ENCODE measurements at regions not wholly inside any gene's neighbourhood (a gene's known extent, or its start where the extent isn't known, plus 50 kb on each side); places are given as distances from the start of the nearest gene placed in this dataset.

DNA sequence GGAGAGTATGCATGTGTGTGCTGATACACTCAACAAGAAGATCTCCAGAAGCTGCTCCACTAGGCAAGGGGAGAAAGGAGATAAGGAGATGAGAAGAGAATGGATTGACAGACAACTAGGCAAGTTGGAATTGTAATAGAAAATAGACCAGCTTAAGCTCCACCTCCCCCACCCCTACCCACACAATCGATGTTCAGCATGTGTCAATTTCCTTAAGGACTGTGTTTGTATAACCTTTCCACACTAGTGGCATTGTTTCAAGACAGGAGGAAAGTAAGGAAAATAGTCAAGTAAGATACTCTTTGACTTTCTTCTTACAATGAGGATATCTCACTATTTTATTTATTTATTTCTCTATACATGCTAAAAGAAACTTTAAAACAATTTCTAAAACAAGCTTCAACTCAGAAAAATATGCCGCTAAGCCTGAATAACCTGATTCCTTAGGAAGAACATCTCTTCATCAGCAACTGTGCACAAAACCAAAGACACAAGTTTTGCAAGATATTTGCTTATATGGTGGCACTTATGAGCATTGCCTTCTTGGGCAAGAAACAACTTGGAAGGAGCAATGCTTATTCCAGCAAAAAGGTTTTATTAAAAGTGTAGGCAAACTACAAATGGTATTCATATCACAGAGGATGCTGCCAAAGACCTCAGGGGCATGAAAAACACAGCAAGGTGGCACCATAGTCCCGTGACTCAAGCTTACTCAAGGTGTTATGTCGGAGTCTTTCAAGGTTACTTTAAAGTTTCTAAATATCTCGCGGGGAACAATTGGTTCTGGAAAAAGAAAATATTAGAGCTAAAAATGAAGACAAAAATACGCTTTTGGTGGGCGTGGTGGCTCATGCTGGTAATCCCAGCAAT lies 249.1 kb downstream of the COL12A1 start:
- H3K4me3 ChIP-seq (ENCODE audit: low read depth, low read length): no peak overlapping the region
- TF ChIP-seq, protein P1, sequence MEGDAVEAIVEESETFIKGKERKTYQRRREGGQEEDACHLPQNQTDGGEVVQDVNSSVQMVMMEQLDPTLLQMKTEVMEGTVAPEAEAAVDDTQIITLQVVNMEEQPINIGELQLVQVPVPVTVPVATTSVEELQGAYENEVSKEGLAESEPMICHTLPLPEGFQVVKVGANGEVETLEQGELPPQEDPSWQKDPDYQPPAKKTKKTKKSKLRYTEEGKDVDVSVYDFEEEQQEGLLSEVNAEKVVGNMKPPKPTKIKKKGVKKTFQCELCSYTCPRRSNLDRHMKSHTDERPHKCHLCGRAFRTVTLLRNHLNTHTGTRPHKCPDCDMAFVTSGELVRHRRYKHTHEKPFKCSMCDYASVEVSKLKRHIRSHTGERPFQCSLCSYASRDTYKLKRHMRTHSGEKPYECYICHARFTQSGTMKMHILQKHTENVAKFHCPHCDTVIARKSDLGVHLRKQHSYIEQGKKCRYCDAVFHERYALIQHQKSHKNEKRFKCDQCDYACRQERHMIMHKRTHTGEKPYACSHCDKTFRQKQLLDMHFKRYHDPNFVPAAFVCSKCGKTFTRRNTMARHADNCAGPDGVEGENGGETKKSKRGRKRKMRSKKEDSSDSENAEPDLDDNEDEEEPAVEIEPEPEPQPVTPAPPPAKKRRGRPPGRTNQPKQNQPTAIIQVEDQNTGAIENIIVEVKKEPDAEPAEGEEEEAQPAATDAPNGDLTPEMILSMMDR (conservative IDR thresholded peaks at IDR 0.05; ENCODE audit: low read depth, low read length): no peak
- DNase-seq (ENCODE audit: low read depth): no peak

DNA sequence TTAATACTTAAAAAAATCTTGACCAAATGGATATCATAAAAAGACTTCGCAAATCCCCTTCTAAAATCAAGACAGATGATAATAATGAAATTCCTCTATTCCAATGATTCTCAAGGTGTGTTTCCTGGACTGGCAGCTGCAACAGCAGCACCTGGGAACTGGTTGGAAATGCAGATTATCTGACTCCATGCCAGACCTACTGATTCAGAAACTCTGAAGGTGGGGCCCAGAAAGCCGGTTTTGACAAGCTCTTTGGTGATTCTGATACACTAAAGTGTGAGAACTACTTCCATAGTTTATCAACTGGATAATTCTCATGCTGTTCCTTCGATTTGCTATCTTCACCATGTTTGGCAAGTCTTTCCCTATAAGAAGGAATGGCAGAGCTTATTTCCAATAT lies 252.1 kb downstream of the COL12A1 start:
- no peak overlapping the region for H3K4me3 ChIP-seq (ENCODE audit: low read depth, low read length)
- DNase-seq (ENCODE audit: low read depth): no peak
- TF ChIP-seq, protein P1 (conservative IDR thresholded peaks at IDR 0.05; ENCODE audit: low read depth, low read length): no peak

DNA sequence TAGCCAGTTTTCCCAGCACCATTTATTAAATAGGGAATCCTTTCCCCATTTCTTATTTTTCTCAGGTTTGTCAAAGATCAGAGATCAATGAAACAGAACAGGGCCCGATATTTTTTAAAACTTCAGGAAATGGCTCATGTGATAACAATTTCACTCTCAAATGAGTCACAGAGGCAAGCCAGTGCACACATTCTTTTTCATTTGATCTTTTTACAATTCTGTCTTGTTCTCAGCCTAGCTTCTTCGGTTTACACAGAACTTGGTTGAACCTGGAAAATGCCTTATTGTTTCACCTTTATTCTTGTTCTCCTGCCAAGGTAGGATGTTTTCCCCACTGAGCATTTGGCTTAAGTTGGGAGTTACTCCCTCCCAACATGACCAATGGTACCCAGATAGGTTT lies 258.9 kb downstream of the COL12A1 start:
- no peak overlapping the region for H3K4me3 ChIP-seq (ENCODE audit: low read depth, low read length)
- TF ChIP-seq, protein P1 (conservative IDR thresholded peaks at IDR 0.05; ENCODE audit: low read depth, low read length): no peak
- DNase-seq (ENCODE audit: low read depth): peak; percentile 77

DNA sequence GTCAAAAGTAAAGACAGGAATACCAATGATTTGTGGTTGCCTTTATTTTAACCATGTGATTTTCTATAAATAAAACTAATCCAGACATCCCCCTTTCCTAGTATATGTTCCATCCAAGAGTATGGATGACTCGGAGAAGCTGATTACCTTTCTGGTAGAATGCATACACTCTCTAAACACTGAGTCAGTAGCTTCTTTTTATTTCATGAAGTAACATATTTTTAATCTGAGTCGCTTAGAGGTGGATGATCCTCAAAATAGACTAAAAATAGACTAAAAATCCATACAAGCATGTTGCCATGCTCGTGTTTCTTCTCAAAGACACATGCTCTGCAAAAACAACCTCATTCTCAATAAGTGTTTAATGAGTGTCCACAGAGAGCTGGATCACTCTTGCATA lies 263.7 kb downstream of the COL12A1 start:
- TF ChIP-seq, protein P1 (conservative IDR thresholded peaks at IDR 0.05; ENCODE audit: low read depth, low read length): no peak
- no peak overlapping the region for H3K4me3 ChIP-seq (ENCODE audit: low read depth, low read length)
- DNase-seq (ENCODE audit: low read depth): no peak

DNA sequence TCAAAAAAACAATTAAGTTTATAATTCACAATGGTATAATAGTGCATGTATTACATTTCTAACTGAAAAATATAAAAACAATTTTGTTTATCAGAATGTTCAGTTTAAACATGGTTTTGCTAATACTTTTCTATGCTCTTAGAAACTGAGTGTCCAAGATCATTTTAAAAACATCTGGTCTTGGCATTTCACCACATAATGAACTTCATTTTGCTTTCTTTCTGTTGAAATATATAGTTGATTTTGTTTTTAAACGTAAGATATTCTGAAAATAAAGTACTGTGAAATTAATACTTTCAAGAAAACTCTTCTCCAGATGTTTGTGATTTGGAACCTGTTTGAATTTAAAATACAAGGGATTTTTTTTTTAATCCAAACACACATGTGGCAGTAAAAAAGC lies 264.4 kb downstream of the COL12A1 start:
- no peak for DNase-seq (ENCODE audit: low read depth)
- H3K4me3 ChIP-seq (ENCODE audit: low read depth, low read length): no peak overlapping the region
- TF ChIP-seq, protein P1 (conservative IDR thresholded peaks at IDR 0.05; ENCODE audit: low read depth, low read length): no peak

DNA sequence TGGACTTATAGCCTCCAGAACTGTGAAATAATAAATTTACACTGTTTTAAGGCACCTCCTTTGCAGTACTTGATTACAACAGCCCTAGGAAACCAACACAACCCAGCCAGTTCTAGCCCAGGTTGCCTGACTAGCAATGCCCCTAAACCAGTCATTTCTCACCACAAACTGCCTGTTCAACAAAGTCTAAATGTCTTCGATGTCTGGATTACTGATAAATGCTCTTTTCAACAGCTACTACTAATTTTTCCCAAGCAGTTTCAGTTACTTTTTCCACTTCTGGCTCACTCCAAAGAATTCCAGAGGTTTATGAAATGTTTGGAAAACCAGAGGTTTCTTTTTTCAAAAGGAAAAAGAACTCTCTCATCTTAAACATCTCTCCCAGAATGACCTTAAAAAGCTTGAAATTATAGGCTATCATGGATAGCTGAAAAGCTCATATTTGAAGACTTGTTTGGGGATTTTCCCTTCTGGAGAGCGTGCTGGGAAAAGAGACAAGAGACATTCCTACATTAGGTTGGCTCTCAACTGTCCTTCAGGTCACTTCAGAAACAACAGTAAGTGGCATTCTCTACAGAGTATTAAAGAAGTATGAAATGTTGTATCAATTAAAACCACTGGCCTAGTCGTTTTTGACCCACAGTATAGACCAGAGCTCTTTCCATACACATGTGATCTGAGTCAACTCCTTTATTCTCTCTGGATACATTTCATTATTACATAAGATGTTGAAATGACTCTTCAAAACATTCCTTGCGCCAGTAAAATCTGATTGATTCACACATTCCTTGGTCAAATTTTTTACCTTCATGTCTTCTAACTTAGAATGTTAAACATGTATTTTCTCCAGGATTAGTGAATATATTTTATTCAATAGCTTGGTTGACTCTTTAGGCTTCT lies 265.9 kb downstream of the COL12A1 start:
- TF ChIP-seq, protein P1 (conservative IDR thresholded peaks at IDR 0.05; ENCODE audit: low read depth, low read length): no peak
- peak; percentile 37 for DNase-seq (ENCODE audit: low read depth)
- H3K4me3 ChIP-seq (ENCODE audit: low read depth, low read length): no peak overlapping the region
